Activated naive CD8-positive, alpha-beta T cell treated with anti-CD3 and anti-CD28 coated beads, Interleukin-2, amount 10 ng/mL, durations not matched to agents 7 days and 5 days (primary cell): ENCODE measurements at regions not wholly inside any gene's neighbourhood (a gene's known extent, or its start where the extent isn't known, plus 50 kb on each side); places are given as distances from the start of the nearest gene placed in this dataset.

ENCODE experiments used
- ATAC-seq: fragments of 150-1000 bp; cut with Tn5 transposase; one replicate; pipeline ENCODE4 v1.10.0; 2021; ENCODE audit warnings: low read depth, moderate library complexity
- POLR2A ChIA-PET: fragments of 350-600 bp; sonication (Branson Sonifier 250); formaldehyde crosslinking; loops from one replicate; lab custom pipeline; 2021; ENCODE audit warnings: antibody characterized with exemption; lab: Charles Lee
- DNase-seq: peaks from one replicate; pipeline ENCODE4 v3.0.0; 2021
- H3K27ac Mint-ChIP-seq: one replicate; pipeline ENCODE4 v1.8.0; 2022; ENCODE audit warnings: mild to moderate bottlenecking, mixed read lengths
- H3K27me3 Mint-ChIP-seq: one replicate; pipeline ENCODE4 v1.8.0; 2022; ENCODE audit warnings: mild to moderate bottlenecking, moderate library complexity, mixed read lengths
- H3K36me3 Mint-ChIP-seq: one replicate; pipeline ENCODE4 v1.8.0; 2021; ENCODE audit warnings: mild to moderate bottlenecking, mixed read lengths
- H3K4me1 Mint-ChIP-seq: one replicate; pipeline ENCODE4 v1.8.0; 2021; ENCODE audit warnings: mixed read lengths
- H3K4me3 Mint-ChIP-seq: one replicate; pipeline ENCODE4 v1.8.0; 2022; ENCODE audit warnings: mild to moderate bottlenecking, moderate library complexity, mixed read lengths
- H3K9me3 Mint-ChIP-seq: one replicate; pipeline ENCODE4 v1.8.0; 2021; ENCODE audit warnings: mixed read lengths

GRCh38 chr1:221162939-221163338, 283.7 kb downstream of the HLX start:
- no peak overlapping the region for H3K4me3 Mint-ChIP-seq
- no peaks in the 10 kb centered on the region for H3K9me3 Mint-ChIP-seq
- POLR2A ChIA-PET: no interaction called here
- H3K27ac Mint-ChIP-seq: no peak overlapping the region
- H3K36me3 Mint-ChIP-seq: no peaks in the 10 kb centered on the region
- H3K27me3 Mint-ChIP-seq: peaks cover 5% of the 10 kb centered on the region
- DNase-seq (no peak), ATAC-seq (no peak)
- no peaks in the 10 kb centered on the region for H3K4me1 Mint-ChIP-seq

GRCh38 chr1:221164029-221164428, 284.8 kb downstream of the HLX start:
- H3K36me3 Mint-ChIP-seq: no peaks in the 10 kb centered on the region
- POLR2A ChIA-PET: no interaction called here
- H3K4me3 Mint-ChIP-seq: no peak overlapping the region
- peaks cover 5% of the 10 kb centered on the region for H3K27me3 Mint-ChIP-seq
- no peaks in the 10 kb centered on the region for H3K4me1 Mint-ChIP-seq
- ATAC-seq (no peak), DNase-seq (no peak)
- H3K9me3 Mint-ChIP-seq: no peaks in the 10 kb centered on the region
- no peak overlapping the region for H3K27ac Mint-ChIP-seq

- Mint-ChIP-seq H3K27me3 (peaks cover 5% of the 10 kb centered on the region), H3K4me3 (no peak overlapping the region)
- ATAC-seq: no peak
These were observed 286.0 kb downstream of the HLX start for GRCh38 chr1:221164951-221165838.

GRCh38 chr1:221165839-221166500, 286.7 kb downstream of the HLX start:
- no peak overlapping the region for H3K4me3 Mint-ChIP-seq
- ATAC-seq (no peak), DNase-seq (no peak)
- POLR2A ChIA-PET: no interaction called here
- no peaks in the 10 kb centered on the region for H3K36me3 Mint-ChIP-seq
- H3K27me3 Mint-ChIP-seq: peaks cover 5% of the 10 kb centered on the region
- no peak overlapping the region for H3K27ac Mint-ChIP-seq
- H3K4me1 Mint-ChIP-seq: no peaks in the 10 kb centered on the region
- no peaks in the 10 kb centered on the region for H3K9me3 Mint-ChIP-seq

More at GRCh38 chr1:221164951-221165838, 286.0 kb downstream of the HLX start:
- POLR2A ChIA-PET: no interaction called here
- Mint-ChIP-seq H3K36me3 (no peaks in the 10 kb centered on the region), H3K4me1 (no peaks in the 10 kb centered on the region), H3K27ac (no peak overlapping the region), H3K9me3 (no peaks in the 10 kb centered on the region)
- DNase-seq: no peak

GRCh38 chr1:221166559-221167318, 287.5 kb downstream of the HLX start:
- POLR2A ChIA-PET: no interaction called here
- peaks cover 5% of the 10 kb centered on the region for H3K27me3 Mint-ChIP-seq
- ATAC-seq: no peak

GRCh38 chr1:221169447-221169889, 290.2 kb downstream of the HLX start:
- ATAC-seq: no peak
- DNase-seq: no peak
- Mint-ChIP-seq H3K36me3 (no peaks in the 10 kb centered on the region), H3K4me3 (no peak overlapping the region), H3K27ac (no peak overlapping the region), H3K4me1 (no peaks in the 10 kb centered on the region), H3K9me3 (peaks cover 3% of the 10 kb centered on the region), H3K27me3 (peaks cover 3% of the 10 kb centered on the region)
- POLR2A ChIA-PET: no interaction called here

More at GRCh38 chr1:221166559-221167318, 287.5 kb downstream of the HLX start:
- Mint-ChIP-seq H3K27ac (no peak overlapping the region), H3K4me1 (no peaks in the 10 kb centered on the region), H3K36me3 (no peaks in the 10 kb centered on the region), H3K4me3 (no peak overlapping the region), H3K9me3 (peaks cover under 1% of the 10 kb centered on the region)
- no peak for DNase-seq

- Mint-ChIP-seq H3K27me3 (peaks cover 3% of the 10 kb centered on the region), H3K9me3 (peaks cover 3% of the 10 kb centered on the region), H3K4me1 (no peaks in the 10 kb centered on the region), H3K36me3 (no peaks in the 10 kb centered on the region), H3K4me3 (no peak overlapping the region), H3K27ac (no peak overlapping the region)
- no peak for ATAC-seq
- POLR2A ChIA-PET: no interaction called here
- no peak for DNase-seq
These were observed 290.9 kb downstream of the HLX start for GRCh38 chr1:221170171-221170570.

- DNase-seq (no peak), ATAC-seq (no peak)
- H3K36me3 Mint-ChIP-seq: no peaks in the 10 kb centered on the region
- peaks cover 3% of the 10 kb centered on the region for H3K9me3 Mint-ChIP-seq
- H3K4me3 Mint-ChIP-seq: no peak overlapping the region
- no peaks in the 10 kb centered on the region for H3K4me1 Mint-ChIP-seq
- POLR2A ChIA-PET: no interaction called here
- H3K27ac Mint-ChIP-seq: no peak overlapping the region
- H3K27me3 Mint-ChIP-seq: peaks cover 3% of the 10 kb centered on the region
These were observed 292.5 kb downstream of the HLX start for GRCh38 chr1:221171768-221172167.

GRCh38 chr1:221172841-221173240, 293.6 kb downstream of the HLX start:
- H3K36me3 Mint-ChIP-seq: no peaks in the 10 kb centered on the region
- no peak overlapping the region for H3K27ac Mint-ChIP-seq
- ATAC-seq (no peak), DNase-seq (no peak)
- POLR2A ChIA-PET: no interaction called here
- H3K4me3 Mint-ChIP-seq: no peak overlapping the region
- no peaks in the 10 kb centered on the region for H3K4me1 Mint-ChIP-seq
- H3K27me3 Mint-ChIP-seq: no peaks in the 10 kb centered on the region
- peaks cover 3% of the 10 kb centered on the region for H3K9me3 Mint-ChIP-seq

- no peaks in the 10 kb centered on the region for H3K27me3 Mint-ChIP-seq
- H3K9me3 Mint-ChIP-seq: peaks cover 3% of the 10 kb centered on the region
- no peak overlapping the region for H3K27ac Mint-ChIP-seq
- POLR2A ChIA-PET: no interaction called here
- DNase-seq (no peak), ATAC-seq (no peak)
- H3K4me1 Mint-ChIP-seq: no peaks in the 10 kb centered on the region
- no peaks in the 10 kb centered on the region for H3K36me3 Mint-ChIP-seq
- no peak overlapping the region for H3K4me3 Mint-ChIP-seq
These were observed 295.2 kb downstream of the HLX start for GRCh38 chr1:221174330-221174993.

GRCh38 chr1:221175249-221175648, 296.0 kb downstream of the HLX start:
- Mint-ChIP-seq H3K4me3 (no peak overlapping the region), H3K36me3 (no peaks in the 10 kb centered on the region), H3K4me1 (no peaks in the 10 kb centered on the region), H3K27ac (no peak overlapping the region), H3K27me3 (no peaks in the 10 kb centered on the region), H3K9me3 (peaks cover 3% of the 10 kb centered on the region)
- ATAC-seq (no peak), DNase-seq (no peak)
- POLR2A ChIA-PET: no interaction called here

- DNase-seq: no peak
- no peaks in the 10 kb centered on the region for H3K4me1 Mint-ChIP-seq
- H3K9me3 Mint-ChIP-seq: no peaks in the 10 kb centered on the region
- H3K36me3 Mint-ChIP-seq: no peaks in the 10 kb centered on the region
- H3K27me3 Mint-ChIP-seq: peaks cover 9% of the 10 kb centered on the region
- POLR2A ChIA-PET: no interaction called here
- H3K27ac Mint-ChIP-seq: no peak overlapping the region
- H3K4me3 Mint-ChIP-seq: no peak overlapping the region
- no peak for ATAC-seq
These were observed 301.6 kb downstream of the HLX start for GRCh38 chr1:221180704-221181368.
